GM23338 (cell line): ENCODE measurements at regions not wholly inside any gene's neighbourhood (a gene's known extent, or its start where the extent isn't known, plus 50 kb on each side); places are given as distances from the start of the nearest gene placed in this dataset.

Experiments
- ATAC-seq: fragments of 200-7000 bp; cut with Tn5 transposase; 3 replicates; pipeline ENCODE4 v1.9.1; 2020
- DNase-seq: peaks from one replicate; pipeline ENCODE4 v3.0.0-alpha.2; 2015; ENCODE audit warnings: low spot score
- H2AFZ ChIP-seq: fragments of 200-600 bp; sonication (generic); 2 replicates; pipeline ENCODE4 v1.8.0; 2016; ENCODE audit warnings: antibody characterized with exemption, mild to moderate bottlenecking, moderate library complexity
- H3F3A ChIP-seq: fragments of 200-600 bp; sonication (generic); replicated peaks from 2 replicates; pipeline ENCODE4 v1.8.0; 2017; ENCODE audit warnings: antibody characterized with exemption, mixed run types, low read depth
- H3K27ac ChIP-seq: fragments of 200-600 bp; sonication (generic); 2 replicates; pipeline ENCODE4 v1.6.1; 2016; ENCODE audit warnings: low read depth
- H3K27me3 ChIP-seq: fragments of 200-600 bp; sonication (generic); 2 replicates; pipeline ENCODE4 v1.8.0; 2016; ENCODE audit warnings: mild to moderate bottlenecking, mixed run types, moderate library complexity; ENCODE audit not compliant: insufficient read depth
- H3K36me3 ChIP-seq: fragments of 200-600 bp; sonication (generic); 2 replicates; pipeline ENCODE4 v1.8.0; 2016; ENCODE audit warnings: mild to moderate bottlenecking; ENCODE audit not compliant: insufficient read depth
- H3K4me1 ChIP-seq: fragments of 200-600 bp; sonication (generic); 2 replicates; pipeline ENCODE4 v1.8.0; 2016; ENCODE audit warnings: mild to moderate bottlenecking, moderate library complexity; ENCODE audit not compliant: insufficient read depth
- H3K4me2 ChIP-seq: fragments of 200-600 bp; sonication (generic); 2 replicates; pipeline ENCODE4 v1.7.1; 2017; ENCODE audit warnings: mixed run types
- H3K4me3 ChIP-seq: fragments of 200-600 bp; sonication (generic); 2 replicates; pipeline ENCODE4 v1.6.1; 2016; ENCODE audit warnings: mixed run types
- H3K79me2 ChIP-seq: fragments of 200-600 bp; sonication (generic); replicated peaks from 2 replicates; pipeline ENCODE4 v1.8.0; 2017; ENCODE audit warnings: mild to moderate bottlenecking; ENCODE audit not compliant: insufficient read depth
- H3K9me2 ChIP-seq: fragments of 200-600 bp; sonication (generic); 2 replicates; pipeline ENCODE4 v1.8.0; 2017; ENCODE audit not compliant: insufficient read depth
- H4K20me1 ChIP-seq: fragments of 200-600 bp; sonication (generic); replicated peaks from 2 replicates; pipeline ENCODE4 v1.8.0; 2017; ENCODE audit warnings: mild to moderate bottlenecking; ENCODE audit not compliant: insufficient read depth
- H3K27ac Mint-ChIP-seq: 2 replicates; pipeline ENCODE4 v1.8.0; 2020; ENCODE audit warnings: inconsistent platforms, mild to moderate bottlenecking, moderate library complexity, mixed read lengths
- H3K27me3 Mint-ChIP-seq: 3 replicates; pipeline ENCODE4 v1.8.0; 2022; ENCODE audit warnings: low read depth, mild to moderate bottlenecking, moderate library complexity, mixed read lengths, inconsistent platforms; ENCODE audit not compliant: insufficient read depth, poor library complexity
- H3K36me3 Mint-ChIP-seq: 3 replicates; pipeline ENCODE4 v1.8.0; 2021; ENCODE audit warnings: low read depth, mild to moderate bottlenecking, inconsistent platforms, moderate library complexity, mixed read lengths
- H3K4me1 Mint-ChIP-seq: 3 replicates; pipeline ENCODE4 v1.8.0; 2020; ENCODE audit warnings: mild to moderate bottlenecking, inconsistent platforms, mixed read lengths
- H3K4me3 Mint-ChIP-seq: 3 replicates; pipeline ENCODE4 v1.8.0; 2021; ENCODE audit warnings: moderate library complexity, mild to moderate bottlenecking, inconsistent platforms, mixed read lengths
- H3K9me3 Mint-ChIP-seq: 3 replicates; pipeline ENCODE4 v1.8.0; 2020; ENCODE audit warnings: moderate library complexity, mild to moderate bottlenecking, inconsistent platforms, mixed read lengths
- CREB1 ChIP-seq: fragments of 250-450 bp; sonication (Bioruptor Pico); IDR thresholded peaks from 2 replicates; pipeline ENCODE4 v1.5.0; 2020; ENCODE audit warnings: low read depth, mild to moderate bottlenecking, moderate library complexity
- CTCF ChIP-seq, 2 experiments: fragments of 200-600 bp in 1 of 2; sonication (generic) in 1 of 2; conservative IDR thresholded peaks; 2 replicates each; pipeline versions ENCODE4 v1.5.1 to v1.6.1; 2016 to 2017; ENCODE audit warnings: antibody characterized with exemption in 2 of 2, low read depth in 2 of 2, mild to moderate bottlenecking in 2 of 2, moderate library complexity in 1 of 2
- ETS1 ChIP-seq: IDR thresholded peaks from 2 replicates; pipeline ENCODE4 v1.6.1; 2016; ENCODE audit warnings: antibody characterized with exemption
- EZH2 ChIP-seq: fragments of 200-600 bp; sonication (generic); IDR thresholded peaks from one replicate; pipeline ENCODE4 v1.8.0; 2017; ENCODE audit warnings: antibody characterized with exemption, mild to moderate bottlenecking, low read depth; ENCODE audit not compliant: unreplicated experiment
- EZH2phosphoT487 ChIP-seq: fragments of 200-600 bp; sonication (generic); IDR thresholded peaks from one replicate; pipeline ENCODE4 v1.8.1; 2018; ENCODE audit warnings: antibody characterized with exemption; ENCODE audit not compliant: unreplicated experiment
- JUNB ChIP-seq: IDR thresholded peaks from one replicate; pipeline ENCODE4 v1.6.1; 2016; ENCODE audit warnings: antibody characterized with exemption; ENCODE audit not compliant: unreplicated experiment
- NANOG ChIP-seq: IDR thresholded peaks from 2 replicates; pipeline ENCODE4 v1.6.1; 2016; ENCODE audit warnings: antibody characterized with exemption, borderline replicate concordance
- POLR2AphosphoS5 ChIP-seq: IDR thresholded peaks from 2 replicates; pipeline ENCODE4 v1.6.1; 2016; ENCODE audit warnings: antibody characterized with exemption, low read depth
- REST ChIP-seq: IDR thresholded peaks from one replicate; pipeline ENCODE4 v1.6.1; 2018; ENCODE audit warnings: antibody characterized with exemption; ENCODE audit not compliant: unreplicated experiment
- STAT1 ChIP-seq: IDR thresholded peaks from one replicate; pipeline ENCODE4 v1.6.1; 2016; ENCODE audit warnings: antibody characterized with exemption; ENCODE audit not compliant: unreplicated experiment
- ZNF114 ChIP-seq: fragments of 250-450 bp; sonication (Bioruptor Pico); IDR thresholded peaks from 2 replicates; pipeline ENCODE4 v1.5.0; 2020; ENCODE audit warnings: mild to moderate bottlenecking, moderate library complexity
- ZNF331 ChIP-seq: fragments of 250-450 bp; sonication (Bioruptor Pico); IDR thresholded peaks from 2 replicates; pipeline ENCODE4 v1.5.0; 2020; ENCODE audit warnings: low read depth, mild to moderate bottlenecking, moderate library complexity
- ZNF462 ChIP-seq: fragments of 250-450 bp; sonication (Bioruptor Pico); IDR thresholded peaks from 2 replicates; pipeline ENCODE4 v1.5.0; 2020; ENCODE audit warnings: mild to moderate bottlenecking, moderate library complexity

- Histone ChIP-seq H4K20me1 (no peaks in the 10 kb centered on the region), H3K4me2 (no peak overlapping the region), H2AFZ (no peak overlapping the region), H3K4me3 (no peak overlapping the region), H3K27me3 (no peaks in the 10 kb centered on the region), H3K4me1 (no peaks in the 10 kb centered on the region), H3K79me2 (no peaks in the 10 kb centered on the region), H3K27ac (no peak overlapping the region), H3K36me3 (no peaks in the 10 kb centered on the region), H3K9me2 (no peaks in the 10 kb centered on the region; the same call in 1 of the 2 replicates), H3F3A (no peaks in the 10 kb centered on the region)
- no peak for DNase-seq
- Mint-ChIP-seq H3K36me3 (0 out of 3 replicates have a peak, but pooled peaks cover 3% of the 10 kb centered on the region), H3K27me3 (peaks cover 5% of the 10 kb centered on the region), H3K4me1 (peaks cover 7% of the 10 kb centered on the region; the same call in 2 of the 3 replicates), H3K27ac (no peak overlapping the region), H3K4me3 (no peak overlapping the region), H3K9me3 (peaks cover 5% of the 10 kb centered on the region)
- TF ChIP-seq REST, result no peak
- no peak for TF ChIP-seq NANOG
- TF ChIP-seq STAT1, result no peak
- no peak for TF ChIP-seq ZNF462 (CRISPR knock-in tag)
- TF ChIP-seq CREB1 (CRISPR knock-in tag), result no peak
- TF ChIP-seq EZH2phosphoT487, result no peak
- TF ChIP-seq ETS1, result no peak
- TF ChIP-seq ZNF114 (CRISPR knock-in tag), result no peak
- no peak for TF ChIP-seq ZNF331
- TF ChIP-seq EZH2, result no peak
- TF ChIP-seq JUNB, result no peak
- TF ChIP-seq POLR2AphosphoS5, result no peak
- no peak for TF ChIP-seq CTCF (conservative IDR thresholded peaks at IDR 0.05; ENCODE audit: low read depth in 2 of 2)
- no peak for ATAC-seq
Observed at GRCh38 chr2:8611700-8612099, 70.2 kb upstream of the ID2 start.
